GM18499 (cell line): ENCODE measurements at regions not wholly inside any gene's neighbourhood (a gene's known extent, or its start where the extent isn't known, plus 50 kb on each side); places are given as distances from the start of the nearest gene placed in this dataset.
"Not testable (repeated sequence)": the region's sequence is repeated elsewhere in the genome, so short reads cannot be mapped to it uniquely, and the experiment has no call there.

Experiments
- ATAC-seq: cut with Tn5 transposase; IDR thresholded peaks from one replicate; pipeline ENCODE4 v1.9.1; 2021; ENCODE audit warnings: moderate number of reproducible peaks; ENCODE audit not compliant: insufficient read depth, unreplicated experiment

DNA sequence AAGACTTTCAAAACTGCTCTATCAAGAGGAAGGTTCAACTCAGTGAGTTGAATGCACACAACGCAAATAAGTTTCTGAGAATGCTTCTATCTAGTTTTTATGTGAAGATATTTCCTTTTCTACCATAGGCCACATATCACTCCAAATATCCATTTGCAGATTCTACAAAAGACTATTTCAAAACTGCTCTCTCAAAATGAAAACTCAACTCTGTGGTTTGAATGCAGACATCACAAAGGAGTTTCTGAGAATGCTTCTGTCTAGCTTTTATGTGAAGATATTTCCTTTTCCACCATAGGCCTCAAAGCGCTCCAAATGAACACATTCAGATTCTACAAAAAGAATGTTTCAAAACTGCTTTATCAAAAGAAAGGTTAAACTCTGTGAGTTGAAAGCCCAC is 1093.1 kb upstream of the DEFB115 start:
- not testable (repeated sequence) for ATAC-seq

DNA sequence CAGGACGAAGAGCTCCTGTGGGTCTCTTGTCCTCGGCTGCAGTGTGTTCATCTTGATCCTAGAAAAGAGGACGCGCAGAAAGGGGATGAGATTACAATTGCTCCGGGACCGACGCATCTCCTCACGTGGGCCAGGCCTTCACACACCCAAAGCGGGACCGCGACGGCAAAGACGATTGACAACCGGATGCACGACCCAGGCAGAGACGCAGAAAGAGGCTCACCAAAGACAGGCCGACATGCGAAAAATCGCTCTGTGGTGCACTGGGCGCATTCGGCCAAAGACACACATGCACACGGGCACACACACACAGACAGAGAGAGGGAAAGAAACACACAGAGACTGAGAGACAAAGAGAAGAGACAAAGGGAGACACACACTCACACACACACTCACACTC is 1089.9 kb upstream of the DEFB115 start:
- no peak for ATAC-seq

DNA sequence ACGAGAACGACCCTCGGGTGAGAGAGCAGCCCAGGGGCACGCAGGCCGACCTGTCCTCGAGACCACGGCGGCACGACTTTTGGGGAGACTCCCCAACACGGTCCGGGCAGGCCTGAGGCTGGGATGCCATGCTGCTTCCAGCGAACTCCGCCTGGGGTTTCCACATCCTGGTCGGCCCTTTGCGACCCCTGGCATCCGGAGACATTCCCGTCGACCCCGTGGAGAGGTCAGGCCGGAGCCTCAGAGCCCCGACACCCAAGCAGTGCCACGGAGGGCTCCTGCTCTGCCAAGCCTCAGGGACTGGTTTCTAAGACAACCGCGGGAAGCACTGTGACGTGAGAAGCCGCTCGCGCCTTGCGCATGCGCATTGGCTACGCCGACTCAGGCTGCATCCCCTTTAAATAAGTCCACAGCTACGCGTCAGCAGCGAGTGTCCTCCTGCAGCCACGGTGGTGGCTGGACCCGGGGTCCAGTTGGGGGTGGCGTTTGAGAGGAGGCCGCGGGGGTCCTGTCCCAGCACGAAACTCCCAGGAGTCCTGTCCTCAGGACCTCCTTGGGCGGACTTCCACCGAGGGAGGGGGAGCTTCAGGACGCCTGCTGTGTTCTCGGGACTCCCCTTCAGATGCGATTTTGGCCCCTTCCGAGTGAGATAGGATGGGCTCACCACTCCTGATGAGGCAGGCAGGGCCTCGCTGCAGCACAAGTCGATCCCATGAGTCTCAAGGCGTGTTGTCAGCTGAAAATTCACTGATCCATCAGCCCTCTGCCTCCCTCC is 1089.3 kb upstream of the DEFB115 start:
- no peak for ATAC-seq

DNA sequence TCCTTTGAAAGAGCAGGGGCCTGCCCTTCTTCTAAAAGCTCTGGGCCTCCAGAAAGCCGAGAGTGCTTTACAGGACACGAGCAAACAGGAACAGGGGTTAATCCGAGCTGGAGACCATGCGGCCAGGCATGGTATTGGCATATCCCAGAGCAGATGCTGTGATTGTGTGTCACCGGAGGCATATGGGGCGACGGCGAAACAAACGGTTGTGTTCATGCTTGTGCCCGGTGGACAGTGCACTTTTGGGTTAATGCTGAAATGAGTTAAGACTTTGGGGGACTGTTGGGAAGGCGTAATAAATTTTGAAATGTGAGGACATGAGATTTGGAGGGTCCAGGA is 1088.7 kb upstream of the DEFB115 start:
- ATAC-seq, result no peak

DNA sequence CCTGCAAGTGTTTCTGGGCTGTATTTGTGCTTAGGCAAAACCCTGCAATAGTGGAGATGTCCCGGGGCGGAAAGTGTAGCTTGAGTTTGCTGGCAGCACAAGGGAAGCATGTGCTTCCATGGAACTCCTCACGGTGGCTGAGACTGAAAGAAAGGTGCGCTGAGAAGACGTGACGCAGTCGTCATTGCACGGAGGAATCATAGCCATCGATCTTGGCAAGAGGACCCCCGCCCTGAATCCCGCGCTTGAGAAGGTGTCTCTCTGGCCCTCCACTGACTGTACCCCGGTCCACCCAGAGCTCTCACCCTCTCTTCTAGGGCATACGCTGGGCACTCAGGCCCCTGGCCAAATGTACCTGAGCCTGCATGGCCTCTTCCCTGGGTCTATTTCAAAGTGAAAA is 1081.8 kb upstream of the DEFB115 start:
- ATAC-seq, result no peak

DNA sequence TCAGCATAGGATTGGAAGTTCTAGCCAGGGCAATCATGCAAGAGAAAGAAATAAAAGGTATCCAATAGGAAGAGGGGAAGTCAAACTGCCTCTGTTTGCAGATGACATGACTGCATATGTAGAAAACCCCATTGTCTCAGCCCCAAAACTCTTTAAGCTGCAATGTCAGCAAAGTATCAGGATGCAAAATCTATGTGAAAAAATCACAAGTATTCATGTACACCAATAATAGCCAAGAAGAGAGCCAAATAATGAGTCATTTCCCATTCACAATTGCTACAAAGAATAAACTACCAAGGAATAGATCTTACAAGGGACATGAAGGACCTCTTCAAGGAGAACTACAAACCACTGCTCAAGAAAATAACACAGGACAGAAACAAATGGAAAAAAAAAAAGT is 1074.3 kb upstream of the DEFB115 start:
- not testable (repeated sequence) for ATAC-seq

DNA sequence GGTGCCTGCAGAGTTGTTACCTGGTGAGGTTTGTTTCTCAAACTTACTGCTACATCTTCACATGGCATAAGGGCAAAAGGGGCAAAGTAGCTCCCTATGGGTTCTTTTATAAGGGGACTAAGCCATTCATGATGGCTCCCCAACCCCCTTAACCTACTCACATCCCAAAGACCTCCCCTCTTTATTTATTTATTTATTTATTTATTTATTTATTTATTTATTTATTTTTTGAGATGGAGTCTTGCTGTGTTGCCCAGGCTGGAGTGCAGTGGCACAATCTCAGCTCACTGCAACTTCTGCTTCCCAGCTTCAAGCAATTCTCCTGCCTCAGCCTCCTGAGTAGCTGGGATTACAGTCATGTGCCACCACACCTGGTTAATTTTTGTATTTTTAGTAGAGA is 1065.7 kb upstream of the DEFB115 start:
- ATAC-seq, result not testable (repeated sequence)

DNA sequence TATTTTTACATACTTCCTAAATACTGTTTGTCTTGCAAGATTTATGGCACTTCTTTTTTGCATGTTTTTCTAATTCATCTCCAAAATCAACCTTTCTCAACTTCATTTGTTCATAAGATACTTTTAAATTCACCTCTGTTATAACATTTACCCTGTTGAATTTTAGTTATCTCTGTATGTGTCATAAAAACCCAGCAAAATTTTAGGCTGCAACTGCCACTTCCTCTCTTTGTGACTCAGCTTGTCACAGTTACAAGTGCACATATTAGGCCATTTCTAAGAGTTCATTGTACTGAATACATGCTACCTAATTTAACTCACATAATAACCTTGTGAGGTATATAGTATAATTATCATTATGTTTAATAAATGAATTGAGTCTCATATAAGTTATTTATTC is 1023.0 kb upstream of the DEFB115 start:
- ATAC-seq, result not testable (repeated sequence)

DNA sequence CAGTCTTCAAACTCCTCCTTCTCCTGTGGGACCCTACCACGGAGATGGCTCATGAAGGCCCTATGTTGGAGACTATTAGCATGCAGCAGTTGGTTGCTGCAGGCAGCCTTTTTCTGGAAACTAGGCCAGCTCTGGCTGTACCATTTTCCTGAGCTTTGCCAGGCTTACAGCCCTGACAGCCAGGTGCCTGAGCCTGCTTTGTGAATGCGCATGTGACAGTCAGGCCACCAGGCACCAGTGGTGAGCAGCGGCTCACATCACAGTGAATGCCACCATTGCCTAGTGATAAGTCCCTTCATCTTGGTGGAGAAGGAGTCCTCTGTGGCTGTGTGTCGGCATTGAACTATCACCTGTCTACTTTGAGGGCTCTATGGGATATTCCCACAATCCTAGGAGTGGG is 982.4 kb upstream of the DEFB115 start:
- ATAC-seq, result not testable (repeated sequence)

DNA sequence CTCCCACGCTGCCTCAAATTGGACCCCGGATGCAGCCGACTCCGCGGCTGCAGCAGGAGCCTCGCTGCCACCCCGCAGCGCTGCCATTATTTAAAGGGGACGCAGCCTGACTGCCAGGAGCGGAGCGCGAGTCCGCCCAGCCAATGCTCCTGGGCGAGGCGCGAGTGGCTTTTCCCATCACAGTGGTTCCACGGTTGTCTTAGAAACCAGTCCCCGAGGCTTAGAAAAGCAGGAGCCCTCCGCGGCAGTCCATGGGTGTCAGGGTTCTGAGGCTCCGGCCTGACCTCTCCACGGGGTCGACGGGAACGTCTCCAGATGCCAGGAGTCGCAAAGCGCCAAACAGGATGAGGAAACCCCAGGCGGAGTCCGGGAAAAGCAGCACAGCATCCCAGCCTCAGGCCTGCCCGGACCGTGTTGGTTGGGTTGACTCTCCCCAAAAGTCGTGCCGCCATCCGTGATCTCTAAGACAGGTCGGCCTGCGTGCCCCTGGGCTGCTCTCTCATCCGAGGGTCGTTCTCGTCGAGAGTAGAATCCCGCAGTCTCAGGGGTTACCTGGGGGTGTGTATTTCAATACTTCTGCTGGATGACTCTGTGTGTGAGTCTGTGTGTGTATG is 975.8 kb upstream of the DEFB115 start:
- no peak for ATAC-seq

DNA sequence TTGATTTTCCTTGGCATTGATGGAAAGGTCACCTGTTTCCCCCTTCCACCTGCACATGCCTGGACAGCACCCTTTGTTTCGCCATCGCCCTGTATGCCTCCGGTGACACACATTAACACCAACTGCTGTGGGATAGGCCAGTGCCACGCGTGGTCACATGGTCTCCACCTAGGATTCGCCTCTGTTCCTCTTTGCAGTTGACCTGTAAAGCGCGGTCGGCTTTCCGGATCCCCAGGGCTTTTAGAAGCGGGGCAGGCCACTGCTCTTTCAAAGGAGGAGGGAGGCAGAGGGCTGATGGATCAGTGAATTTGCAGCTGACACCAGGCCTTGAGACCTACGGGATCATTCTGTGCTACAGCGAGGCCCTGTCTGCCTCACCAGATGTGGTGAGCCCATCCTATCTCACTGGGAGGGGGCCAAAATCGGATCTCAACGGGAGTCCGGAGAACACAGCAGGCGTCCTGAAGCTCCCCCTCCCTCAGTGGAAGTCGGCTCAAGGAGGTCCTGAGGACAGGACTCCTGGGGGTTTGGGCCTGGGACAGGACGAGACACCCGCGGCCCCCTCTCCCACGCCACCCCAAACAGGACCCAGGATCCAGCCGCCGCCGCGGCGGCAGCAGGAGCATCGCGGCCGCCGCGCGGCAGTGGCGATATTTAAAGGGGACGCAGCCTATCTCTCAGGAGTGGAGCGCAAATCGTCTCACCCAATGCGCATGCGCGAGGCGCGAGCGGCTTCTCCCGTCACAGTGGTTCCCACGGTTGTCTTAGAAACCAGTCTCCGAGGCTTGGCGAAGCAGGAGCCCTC is 973.8 kb upstream of the DEFB115 start:
- ATAC-seq, result not testable (repeated sequence)

DNA sequence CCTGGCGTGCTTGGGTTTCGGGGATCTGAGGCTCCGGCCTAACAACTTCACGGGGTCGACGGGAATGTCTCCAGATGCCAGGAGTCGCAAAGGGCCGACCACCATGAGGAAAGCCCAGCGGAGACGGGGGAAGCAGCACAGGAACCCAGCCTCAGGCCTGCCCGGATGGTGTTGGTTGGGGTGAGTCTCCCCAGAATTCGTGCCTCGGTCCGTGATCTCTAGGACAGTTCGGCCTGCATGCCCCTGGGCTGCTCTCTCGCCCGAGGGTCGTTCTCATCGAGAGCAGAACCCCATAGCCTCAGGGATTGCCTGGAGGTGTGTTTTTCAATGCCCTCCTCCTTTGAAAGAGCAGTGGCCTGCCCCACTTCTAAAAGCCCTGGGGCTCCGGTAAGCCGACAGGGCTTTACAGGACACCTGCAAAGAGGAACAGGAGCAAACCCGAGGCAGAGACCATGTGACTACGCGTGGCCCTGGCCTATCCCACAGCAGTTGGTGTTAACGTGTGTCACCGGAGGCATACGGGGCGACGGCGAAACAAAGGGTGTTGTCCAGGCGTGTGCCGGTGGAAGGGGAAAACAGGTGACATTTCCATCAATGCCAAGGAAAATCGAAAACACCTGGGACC is 973.1 kb upstream of the DEFB115 start:
- ATAC-seq, result no peak

DNA sequence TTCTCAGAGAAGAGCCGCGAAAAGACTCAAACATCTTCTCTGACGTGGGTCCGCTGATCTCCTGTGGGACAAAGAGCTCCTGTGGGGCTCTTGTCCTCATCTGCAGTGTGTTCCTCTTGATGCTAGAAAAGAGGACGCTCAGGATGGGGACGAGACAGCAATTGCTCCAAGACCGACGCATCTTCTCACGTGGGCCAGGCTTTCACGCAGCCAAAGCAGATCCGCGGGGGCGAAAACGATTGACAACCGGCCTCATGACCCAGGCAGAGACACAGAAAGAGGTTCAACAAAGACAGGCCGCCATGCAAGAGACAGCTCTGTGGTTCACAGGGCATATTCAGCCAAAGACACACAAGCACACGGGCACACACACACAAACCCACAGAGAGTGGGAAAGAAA is 971.8 kb upstream of the DEFB115 start:
- ATAC-seq, result no peak

DNA sequence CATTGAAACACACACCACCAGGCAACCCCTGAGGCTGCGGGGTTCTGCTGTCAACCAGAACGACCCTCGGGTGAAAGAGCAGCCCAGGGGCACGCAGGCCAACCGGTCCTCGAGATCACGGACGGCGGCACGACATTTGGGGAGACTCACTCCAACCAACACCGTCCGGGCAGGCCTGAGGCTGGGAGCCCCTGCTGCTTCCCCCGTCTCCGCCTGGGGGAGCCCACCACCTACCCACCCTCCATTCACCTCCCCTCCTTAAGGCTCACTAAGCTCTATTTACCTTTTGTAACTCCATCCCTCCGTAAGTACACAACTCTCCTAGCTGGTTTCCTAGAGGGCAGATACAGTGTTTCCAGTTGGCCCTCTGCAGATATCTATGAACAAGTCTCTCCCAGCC is 971.3 kb upstream of the DEFB115 start:
- ATAC-seq, result no peak

DNA sequence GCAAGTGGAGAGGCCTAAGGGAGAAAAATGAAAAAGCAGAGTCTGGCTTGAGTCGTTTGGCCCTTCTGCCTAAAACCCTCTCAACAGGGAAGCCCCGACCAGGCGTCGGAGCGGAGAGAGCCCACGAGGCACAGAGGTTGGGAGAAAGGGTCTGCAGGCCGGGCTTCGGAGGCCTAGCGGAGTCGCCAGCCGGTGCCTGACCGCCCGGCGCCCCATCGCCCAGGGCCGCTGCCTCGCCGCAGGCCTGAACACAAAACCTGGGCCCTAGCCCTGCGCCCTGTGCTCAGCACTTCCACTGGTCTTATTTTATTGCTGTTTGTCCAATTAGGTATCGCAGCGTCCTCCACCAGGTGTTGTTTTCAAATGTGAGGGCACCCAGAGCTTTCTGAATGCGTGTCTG is 970.0 kb upstream of the DEFB115 start:
- not testable (repeated sequence) for ATAC-seq

DNA sequence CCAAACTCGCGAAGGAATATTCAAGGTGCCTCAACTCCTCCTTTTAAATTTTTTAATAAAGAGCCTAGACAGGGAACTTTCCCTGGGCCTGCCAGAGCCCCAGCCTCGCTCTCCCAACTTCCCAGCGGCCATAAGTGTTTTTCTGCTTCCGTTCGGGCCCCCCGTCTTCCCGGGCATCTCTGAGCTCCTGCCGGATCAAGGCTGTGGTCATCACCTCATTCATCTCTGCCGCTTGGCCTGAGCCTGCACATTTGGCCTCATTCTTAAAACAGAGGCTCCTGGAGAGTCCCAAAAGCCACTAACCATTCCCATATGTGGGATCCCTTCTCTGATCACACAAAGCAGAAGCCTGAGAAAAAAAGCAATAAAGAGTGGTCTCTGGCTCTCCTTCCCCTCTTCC is 969.1 kb upstream of the DEFB115 start:
- no peak for ATAC-seq

DNA sequence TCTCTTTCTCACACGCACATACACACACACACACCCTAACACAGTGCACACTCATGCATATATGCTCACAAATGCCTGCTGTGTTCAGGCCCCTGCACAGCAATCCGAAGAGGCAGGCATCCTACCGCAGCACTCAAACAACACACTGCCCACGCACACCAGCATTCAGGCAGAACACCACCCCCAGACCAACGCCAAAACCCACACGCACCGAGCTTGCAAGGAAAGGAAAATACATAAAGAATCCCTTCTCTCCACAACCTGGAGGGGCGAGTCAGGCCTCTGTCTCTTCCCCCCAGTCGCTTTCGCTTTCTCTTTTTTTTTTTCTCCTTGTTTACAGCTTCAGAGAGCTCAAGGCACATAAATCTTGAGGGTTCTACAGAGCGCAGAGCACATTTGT is 968.4 kb upstream of the DEFB115 start:
- not testable (repeated sequence) for ATAC-seq

DNA sequence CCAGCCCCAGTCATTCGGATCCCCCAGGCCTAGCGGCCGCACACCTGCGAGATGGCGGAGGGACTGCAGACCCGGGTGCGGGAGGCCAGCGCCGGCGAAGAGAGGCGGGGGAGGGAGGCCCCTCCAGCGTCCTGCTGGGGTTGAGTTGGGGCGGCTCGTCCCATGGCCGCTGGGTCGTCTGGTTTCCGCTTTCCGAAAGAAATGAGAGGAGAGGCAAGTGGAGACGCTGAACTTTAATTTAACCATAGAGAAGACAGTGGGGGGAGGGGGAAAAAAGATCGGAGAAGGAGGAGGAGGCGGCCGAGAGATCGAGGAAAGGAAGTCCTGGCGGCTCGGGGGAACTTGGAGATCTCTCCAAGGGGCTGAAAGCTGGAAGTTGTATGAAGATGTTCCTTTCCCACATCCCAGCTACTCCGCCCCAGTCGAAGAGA is 967.7 kb upstream of the DEFB115 start:
- not testable (repeated sequence) for ATAC-seq

DNA sequence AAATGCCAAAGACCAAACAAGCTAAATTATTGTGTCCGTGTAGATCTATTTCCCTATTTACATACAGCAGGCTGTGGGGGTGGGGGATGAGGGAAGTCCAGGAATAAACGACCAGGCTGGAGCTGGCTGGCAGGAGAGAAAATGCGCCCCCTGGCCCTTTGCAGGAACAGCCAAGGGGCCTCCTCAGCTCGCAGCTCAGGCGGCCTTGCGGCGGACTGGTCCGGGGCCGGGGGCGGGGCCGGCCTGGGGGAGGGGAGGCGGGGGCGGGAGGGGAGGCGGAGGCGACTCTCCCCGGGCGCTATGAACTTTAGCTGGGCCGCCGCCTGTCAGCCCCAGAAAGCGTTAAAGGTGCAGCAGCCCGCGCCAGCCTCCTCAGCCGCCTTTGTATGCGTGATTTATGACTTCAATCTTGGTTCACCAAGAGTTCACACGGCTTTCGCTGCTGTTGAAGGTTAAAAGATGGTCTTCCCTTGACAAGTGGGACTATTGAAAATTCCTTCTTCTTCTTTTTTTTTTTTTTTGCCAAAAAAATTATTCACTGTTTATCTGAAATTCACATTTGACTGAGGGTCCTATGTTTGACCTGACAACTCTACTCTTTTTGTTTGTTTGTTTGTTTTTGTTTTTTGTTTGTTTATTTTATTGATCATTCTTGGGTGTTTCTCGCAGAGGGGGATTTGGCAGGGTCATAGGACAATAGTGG is 967.0 kb upstream of the DEFB115 start:
- not testable (repeated sequence) for ATAC-seq

DNA sequence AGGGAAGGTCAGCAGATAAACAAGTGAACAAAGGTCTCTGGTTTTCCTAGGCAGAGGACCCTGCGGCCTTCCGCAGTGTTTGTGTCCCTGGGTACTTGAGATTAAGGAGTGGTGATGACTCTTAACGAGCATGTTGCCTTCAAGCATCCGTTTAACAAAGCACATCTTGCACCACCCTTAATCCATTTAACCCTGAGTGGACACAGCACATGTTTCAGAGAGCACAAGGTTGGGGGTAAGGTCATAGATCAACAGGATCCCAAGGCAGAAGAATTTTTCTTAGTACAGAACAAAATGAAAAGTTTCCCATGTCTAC is 966.4 kb upstream of the DEFB115 start:
- ATAC-seq, result not testable (repeated sequence)
